K562 (cell line): ENCODE measurements at regions not wholly inside any gene's neighbourhood (a gene's known extent, or its start where the extent isn't known, plus 50 kb on each side); places are given as distances from the start of the nearest gene placed in this dataset.

Experiments used
- ATAC-seq: fragments of 200-7000 bp; cut with Tn5 transposase; 3 replicates; pipeline ENCODE4 v1.9.1; 2020; ENCODE audit warnings: moderate library complexity
- BruUV-seq: library from RNA; stranded (reverse); fragments of 400-500 nt; replicated peaks from 2 replicates; lab custom pipeline; 2021; lab: Mats Ljungman, UMichigan
- CTCF ChIA-PET: fragments of 300-600 bp; formaldehyde crosslinking; extraction: SDS; loops from one replicate; lab custom pipeline; 2021; ENCODE audit warnings: low intra/inter-chr PET ratio; lab: Yijun Ruan, JAX
- POLR2A ChIA-PET: fragments of 300-600, 350-650 bp; sonication (Branson Sonifier 250); formaldehyde crosslinking; extraction: SDS; loops from one replicate; lab custom pipeline; 2021; ENCODE audit warnings: antibody characterized with exemption, inconsistent platforms; lab: Yijun Ruan, JAX
- DNase-seq, 4 experiments: peaks; one replicate each; pipeline versions ENCODE4 v3.0.0 to v3.0.0-alpha.2; 2011 to 2018; ENCODE audit warnings: low spot score in 3 of 4, mixed read lengths in 3 of 4; ENCODE audit errors: extremely low read depth in 1 of 4
- FAIRE-seq: peaks from 2 replicates; lab custom pipeline; 2011; peaks lifted over from hg19 to GRCh38; lab: Jason Lieb, UNC
- H2AFZ ChIP-seq: 2 replicates; pipeline ENCODE4 v1.6.0; 2011; ENCODE audit warnings: low read depth, low read length, control low read depth, inconsistent platforms
- H3K27ac ChIP-seq: fragments of 200-600 bp; 3 replicates; pipeline ENCODE4 v1.8.0; 2011; ENCODE audit warnings: low read depth, mild to moderate bottlenecking, control low read depth, inconsistent platforms, low read length, moderate library complexity, mixed read lengths; ENCODE audit errors: extremely low read depth
- H3K27me3 ChIP-seq, 2 experiments: fragments of 300-600 bp in 1 of 2; 2 replicates in 1 of 2; 3 replicates in 1 of 2; pipeline versions ENCODE4 v1.6.0 to v1.8.0; 2011; ENCODE audit warnings: inconsistent platforms in 2 of 2, low read length in 2 of 2, mild to moderate bottlenecking in 1 of 2, mixed read lengths in 1 of 2, moderate library complexity in 1 of 2; ENCODE audit not compliant: control insufficient read depth in 2 of 2, insufficient read depth in 2 of 2
- H3K36me3 ChIP-seq: fragments of 300-600 bp; 3 replicates; pipeline ENCODE4 v1.8.0; 2011; ENCODE audit warnings: mild to moderate bottlenecking, low read length, inconsistent platforms; ENCODE audit not compliant: control insufficient read depth, insufficient read depth
- H3K4me1 ChIP-seq, 2 experiments: fragments of 200-600 bp in 1 of 2; replicated peaks in 1 of 2; 2 replicates in 1 of 2; 3 replicates in 1 of 2; pipeline versions ENCODE4 v1.5.1 to v1.8.0; 2011; ENCODE audit warnings: inconsistent platforms in 2 of 2, low read length in 2 of 2, mild to moderate bottlenecking in 1 of 2, mixed read lengths in 1 of 2, moderate library complexity in 1 of 2; ENCODE audit not compliant: control insufficient read depth in 2 of 2, insufficient read depth in 2 of 2
- H3K4me2 ChIP-seq: 2 replicates; pipeline ENCODE4 v1.6.1; 2011; ENCODE audit warnings: low read length, control low read depth, inconsistent platforms, mixed read lengths; ENCODE audit not compliant: insufficient read depth
- H3K4me3 ChIP-seq: fragments of 200-600 bp; sonication (generic), shearing (Covaris generic); 2 replicates; pipeline ENCODE4 v1.5.1; 2016; ENCODE audit warnings: control low read depth, inconsistent platforms
- H3K79me2 ChIP-seq: fragments of 200-600 bp; 3 replicates; pipeline ENCODE4 v1.8.0; 2011; ENCODE audit warnings: low read length, inconsistent platforms; ENCODE audit not compliant: control insufficient read depth, insufficient read depth
- H3K9ac ChIP-seq, 2 experiments: 2 replicates each; pipeline versions ENCODE4 v1.6.0 to v1.6.1; 2011; ENCODE audit warnings: low read depth in 2 of 2, low read length in 2 of 2, control low read depth in 1 of 2, inconsistent platforms in 1 of 2, mild to moderate bottlenecking in 1 of 2, mixed read lengths in 1 of 2; ENCODE audit not compliant: insufficient read depth in 1 of 2
- H3K9me1 ChIP-seq: one replicate; pipeline ENCODE4 v1.6.0; 2011; ENCODE audit warnings: inconsistent platforms, mild to moderate bottlenecking, low read length, moderate library complexity; ENCODE audit not compliant: control insufficient read depth, insufficient read depth
- H3K9me3 ChIP-seq: replicated peaks from 2 replicates; pipeline ENCODE4 v1.5.1; 2011; ENCODE audit warnings: low read depth, low read length, inconsistent platforms; ENCODE audit not compliant: control insufficient read depth, insufficient read depth
- H4K20me1 ChIP-seq: replicated peaks from 2 replicates; pipeline ENCODE4 v1.6.1; 2011; ENCODE audit warnings: low read length, inconsistent platforms, mixed read lengths; ENCODE audit not compliant: control insufficient read depth, insufficient read depth
- ARHGAP35 ChIP-seq: fragments of 450-650 bp; IDR thresholded peaks from 2 replicates; pipeline ENCODE4 v1.6.1; 2018; ENCODE audit not compliant: partially characterized antibody
- GABPB2 ChIP-seq: fragments of 250-450 bp; sonication (Bioruptor Pico); conservative IDR thresholded peaks from 2 replicates; pipeline ENCODE4 v1.5.1; 2021; ENCODE audit warnings: mild to moderate bottlenecking
- GTF2E2 ChIP-seq: fragments of 200-800 bp; sonication (Bioruptor generic); IDR thresholded peaks from 2 replicates; pipeline ENCODE4 v1.6.1; 2016; ENCODE audit warnings: missing genetic modification characterization, missing compliant biosample characterization
- HSF4 ChIP-seq: fragments of 250-450 bp; sonication (Bioruptor Pico); IDR thresholded peaks from 2 replicates; pipeline ENCODE4 v2.1.2; 2022; ENCODE audit warnings: mild to moderate bottlenecking, moderate library complexity, borderline replicate concordance
- KAT2B ChIP-seq: IDR thresholded peaks from one replicate; pipeline ENCODE4 v1.6.1; 2012; ENCODE audit warnings: low read depth, mild to moderate bottlenecking, control low read depth, inconsistent platforms, low read length, moderate library complexity
- MYBL2 ChIP-seq, 2 experiments: fragments of 450-650 bp in 1 of 2; sonication (generic) in 1 of 2; formaldehyde crosslinking in 1 of 2; IDR thresholded peaks; 2 replicates each; pipeline versions ENCODE4 v1.6.1 to v1.8.1; 2017 to 2022; ENCODE audit warnings: borderline replicate concordance in 1 of 2, inconsistent platforms in 1 of 2, low read depth in 1 of 2, mild to moderate bottlenecking in 1 of 2, missing genetic modification reagents in 1 of 2, moderate library complexity in 1 of 2
- NFIC ChIP-seq: fragments of 450-650 bp; IDR thresholded peaks from 2 replicates; pipeline ENCODE4 v1.6.1; 2017; ENCODE audit warnings: mild to moderate bottlenecking, inconsistent platforms
- RBM39 ChIP-seq: fragments of 200-400 bp; formaldehyde crosslinking; optimal IDR thresholded peaks from 2 replicates; pipeline ENCODE3; 2018; ENCODE audit warnings: low read depth, low read length
- ZC3H4 ChIP-seq: sonication (generic); formaldehyde crosslinking; IDR thresholded peaks from 2 replicates; pipeline ENCODE4 v1.9.0; 2021; ENCODE audit warnings: missing genetic modification reagents, borderline replicate concordance
- WGBS: fragments of 100-300 bp; shearing (Covaris generic); methylation state at CpG from one replicate; pipeline ENCODE4 v1.1.6; 2016; ENCODE audit warnings: low coverage, mixed read lengths; ENCODE audit not compliant: insufficient coverage; ENCODE audit errors: missing lambda C conversion rate; 5-methylcytosine and 5-hydroxymethylcytosine counted together
- in situ Hi-C: fragments of 300-500 bp; cut with MboI; formaldehyde crosslinking; loops from 4 replicates; pipeline ENCODE4 v1.15.0; 2018; ENCODE audit warnings: inconsistent platforms, mixed read lengths
- intact Hi-C: fragments of 100-400 bp; cut with micrococcal nuclease; formaldehyde crosslinking; loops from 2 replicates; pipeline ENCODE4 v1.14.2; 2022
- TF ChIP-seq, protein P1 (sequence below): sonication (generic); formaldehyde crosslinking; IDR thresholded peaks from 2 replicates; pipeline ENCODE4 v1.8.0; 2022; ENCODE audit warnings: missing genetic modification reagents, mild to moderate bottlenecking, moderate library complexity, borderline replicate concordance
- TF ChIP-seq, protein P2 (sequence below): fragments of 250-450 bp; sonication (Bioruptor Pico); IDR thresholded peaks from 2 replicates; pipeline ENCODE4 v1.8.0; 2021; ENCODE audit warnings: borderline replicate concordance, mild to moderate bottlenecking, moderate library complexity; ENCODE audit not compliant: poor library complexity, severe bottlenecking
- TF ChIP-seq, protein P3 (sequence below): sonication (generic); formaldehyde crosslinking; IDR thresholded peaks from 2 replicates; pipeline ENCODE4 v1.8.0; 2022; ENCODE audit warnings: mild to moderate bottlenecking, missing genetic modification reagents

DNA sequence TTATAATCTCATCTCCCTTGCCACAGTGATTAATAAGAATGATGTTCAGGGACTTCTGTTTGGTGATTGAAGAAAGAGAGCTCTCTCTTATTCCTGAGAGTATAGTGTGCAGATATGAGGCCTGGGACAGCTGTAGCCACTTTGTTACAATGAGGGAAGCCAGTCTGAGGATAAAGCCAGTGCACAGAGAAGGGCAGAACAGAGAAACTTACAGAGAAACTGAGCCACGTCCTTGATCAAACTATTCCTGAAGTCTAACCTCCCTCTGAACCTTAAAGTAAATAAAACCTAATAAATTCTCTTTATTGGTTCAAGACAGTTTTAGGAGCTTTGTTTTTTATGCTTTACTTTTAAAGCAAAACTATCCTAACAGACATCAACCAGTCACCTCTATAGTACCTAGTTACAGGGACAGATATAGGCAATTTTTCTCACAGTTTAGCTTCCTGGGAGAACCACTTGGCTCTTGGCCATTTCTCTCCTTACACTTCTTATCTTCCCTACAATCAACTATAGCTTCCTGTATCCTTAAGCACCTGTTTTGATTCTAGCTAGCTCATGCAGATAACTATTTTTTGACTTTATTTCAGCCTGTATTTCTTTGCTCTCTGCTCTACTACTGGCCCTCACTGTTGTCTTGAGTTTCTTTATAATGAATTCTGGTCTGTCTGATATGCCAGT lies 284.4 kb downstream of the SHQ1 start:
- no peak for DNase-seq
- Histone ChIP-seq H3K9me3 (no peaks in the 10 kb centered on the region), H2AFZ (no peak overlapping the region), H3K9me1 (no peaks in the 10 kb centered on the region)
- no peak for FAIRE-seq
- CTCF ChIA-PET: no interaction called here
- no peak for TF ChIP-seq MYBL2 (IDR thresholded peaks at IDR 0.05; ENCODE audit: low read depth)
- no peak for TF ChIP-seq MYBL2 (CRISPR knock-in tag; IDR thresholded peaks at IDR 0.05; ENCODE audit: borderline replicate concordance)
- TF ChIP-seq NFIC: peak; percentile 14; the same call in 1 of the 2 replicates
- TF ChIP-seq, all 486 proteins: peak for 1
- no peaks in the 10 kb centered on the region for H4K20me1 ChIP-seq
- no peak overlapping the region for H3K4me3 ChIP-seq
- no TSS peak for BruUV-seq
- no peak for ATAC-seq
- H3K36me3 ChIP-seq: no peaks in the 10 kb centered on the region
- in situ Hi-C loops (no loop called here), intact Hi-C loops (no loop called here)
- H3K4me1 ChIP-seq: no peaks in the 10 kb centered on the region
- POLR2A ChIA-PET: interaction anchor here (1.0 kb wide), 1 partner anchor 18 kb away, joined by 5 read pairs; no protein-coding TSS in a partner anchor
- no peaks in the 10 kb centered on the region for H3K79me2 ChIP-seq
- 50% methylated on average over 1 of the region's 1 CpG for WGBS
- no peak overlapping the region for H3K4me2 ChIP-seq
- H3K9ac ChIP-seq: no peak overlapping the region
- no peak overlapping the region for H3K27ac ChIP-seq
- no peaks in the 10 kb centered on the region for H3K27me3 ChIP-seq

DNA sequence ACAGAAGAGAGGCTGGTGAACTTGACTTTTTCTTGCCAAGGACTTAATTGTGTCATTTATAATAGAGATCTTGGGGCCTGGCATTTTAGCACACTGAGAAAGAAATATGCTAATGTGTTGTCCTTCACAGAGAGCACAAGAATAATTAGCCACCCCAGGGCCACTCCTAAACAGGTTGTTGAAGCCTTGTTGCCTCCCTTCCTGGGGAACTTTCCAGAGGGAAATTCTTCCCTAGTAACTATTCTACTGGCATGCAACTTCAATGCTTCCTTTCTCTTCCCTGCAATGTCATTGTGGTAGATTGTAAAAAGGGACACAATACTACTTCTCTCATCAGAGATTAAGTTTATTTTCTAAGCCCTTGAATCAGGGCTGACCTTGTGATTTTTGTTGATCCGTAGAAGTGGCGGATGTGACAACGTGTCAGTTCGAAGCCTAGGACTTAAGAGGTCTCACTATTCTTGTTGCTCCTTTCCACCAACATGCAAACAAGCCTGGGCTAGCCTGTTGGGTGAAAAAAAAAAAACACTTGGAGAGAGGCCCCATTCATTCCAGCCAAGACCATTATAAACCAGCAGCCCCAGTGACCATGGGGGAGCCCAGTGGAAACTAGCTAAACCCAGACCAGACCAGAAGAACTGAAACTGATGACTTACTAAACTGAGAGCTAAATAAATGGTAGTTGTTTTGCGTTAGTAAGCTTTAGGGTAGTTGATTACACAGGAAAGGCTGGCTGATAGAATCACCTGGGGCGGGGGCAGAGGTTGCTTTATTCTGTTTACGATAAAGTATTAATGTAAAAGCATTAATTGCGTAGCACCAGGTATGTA lies 287.2 kb downstream of the SHQ1 start:
- no peaks in the 10 kb centered on the region for H3K79me2 ChIP-seq
- no peaks in the 10 kb centered on the region for H3K9me1 ChIP-seq
- ChIA-PET POLR2A (no interaction called here), CTCF (no interaction called here)
- in situ Hi-C loops (no loop called here), intact Hi-C loops (no loop called here)
- FAIRE-seq (no peak), ATAC-seq (no peak), DNase-seq (no peak)
- no peaks in the 10 kb centered on the region for H3K9me3 ChIP-seq
- 73% methylated on average over 8 of the region's 8 CpGs for WGBS
- H3K27ac ChIP-seq: no peak overlapping the region
- H3K4me2 ChIP-seq: no peak overlapping the region
- H3K27me3 ChIP-seq: no peaks in the 10 kb centered on the region
- no peak overlapping the region for H3K9ac ChIP-seq
- no peak overlapping the region for H2AFZ ChIP-seq
- H3K36me3 ChIP-seq: no peaks in the 10 kb centered on the region
- H3K4me1 ChIP-seq: no peaks in the 10 kb centered on the region
- TF ChIP-seq, protein P1, sequence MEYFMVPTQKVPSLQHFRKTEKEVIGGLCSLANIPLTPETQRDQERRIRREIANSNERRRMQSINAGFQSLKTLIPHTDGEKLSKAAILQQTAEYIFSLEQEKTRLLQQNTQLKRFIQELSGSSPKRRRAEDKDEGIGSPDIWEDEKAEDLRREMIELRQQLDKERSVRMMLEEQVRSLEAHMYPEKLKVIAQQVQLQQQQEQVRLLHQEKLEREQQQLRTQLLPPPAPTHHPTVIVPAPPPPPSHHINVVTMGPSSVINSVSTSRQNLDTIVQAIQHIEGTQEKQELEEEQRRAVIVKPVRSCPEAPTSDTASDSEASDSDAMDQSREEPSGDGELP (CRISPR knock-in tag): no peak
- TF ChIP-seq GABPB2: no peak
- TF ChIP-seq, protein P2, sequence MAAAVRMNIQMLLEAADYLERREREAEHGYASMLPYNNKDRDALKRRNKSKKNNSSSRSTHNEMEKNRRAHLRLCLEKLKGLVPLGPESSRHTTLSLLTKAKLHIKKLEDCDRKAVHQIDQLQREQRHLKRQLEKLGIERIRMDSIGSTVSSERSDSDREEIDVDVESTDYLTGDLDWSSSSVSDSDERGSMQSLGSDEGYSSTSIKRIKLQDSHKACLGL (CRISPR knock-in tag): no peak
- no peak for TF ChIP-seq KAT2B
- TF ChIP-seq ZC3H4: no peak
- no peak for TF ChIP-seq RBM39
- TF ChIP-seq ARHGAP35: no peak
- TF ChIP-seq, protein P3, sequence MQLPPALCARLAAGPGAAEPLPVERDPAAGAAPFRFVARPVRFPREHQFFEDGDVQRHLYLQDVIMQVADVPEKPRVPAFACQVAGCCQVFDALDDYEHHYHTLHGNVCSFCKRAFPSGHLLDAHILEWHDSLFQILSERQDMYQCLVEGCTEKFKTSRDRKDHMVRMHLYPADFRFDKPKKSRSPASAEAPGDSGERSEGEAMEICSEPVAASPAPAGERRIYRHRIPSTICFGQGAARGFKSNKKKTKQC (CRISPR knock-in tag): no peak
- TF ChIP-seq GTF2E2: no peak
- no peak for TF ChIP-seq HSF4 (CRISPR knock-in tag)
- H3K4me3 ChIP-seq: no peak overlapping the region
- no peaks in the 10 kb centered on the region for H4K20me1 ChIP-seq
- no TSS peak for BruUV-seq
